ENCODE measurements at regions not wholly inside any gene's neighbourhood (a gene's known extent, or its start where the extent isn't known, plus 50 kb on each side); places are given as distances from the start of the nearest gene placed in this dataset.

DNA sequence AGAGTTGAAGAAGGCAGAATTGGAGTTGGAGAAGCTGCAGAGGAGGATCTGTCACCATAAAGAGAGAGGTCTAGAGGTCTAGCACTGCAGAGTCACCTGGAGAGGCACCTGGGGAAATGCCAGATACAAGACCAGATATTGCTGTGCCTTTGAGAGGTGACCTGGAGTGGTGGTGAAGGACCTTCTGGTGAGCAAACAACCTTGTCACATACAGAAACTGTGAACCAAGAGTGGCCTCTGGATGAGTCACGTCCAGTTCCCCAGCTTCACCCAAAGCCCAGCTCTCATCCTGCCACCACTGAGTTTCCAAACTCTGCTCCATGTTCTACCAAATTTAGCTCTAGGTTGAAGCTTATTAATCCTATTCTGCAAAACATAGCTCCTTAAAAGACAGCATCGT, 131.1 kb upstream of the FBXL7 start (continued):
- TF ChIP-seq NFYB (IDR thresholded peaks at IDR 0.05; ENCODE audit: insufficient read depth, low read depth, low read length): no peak

DNA sequence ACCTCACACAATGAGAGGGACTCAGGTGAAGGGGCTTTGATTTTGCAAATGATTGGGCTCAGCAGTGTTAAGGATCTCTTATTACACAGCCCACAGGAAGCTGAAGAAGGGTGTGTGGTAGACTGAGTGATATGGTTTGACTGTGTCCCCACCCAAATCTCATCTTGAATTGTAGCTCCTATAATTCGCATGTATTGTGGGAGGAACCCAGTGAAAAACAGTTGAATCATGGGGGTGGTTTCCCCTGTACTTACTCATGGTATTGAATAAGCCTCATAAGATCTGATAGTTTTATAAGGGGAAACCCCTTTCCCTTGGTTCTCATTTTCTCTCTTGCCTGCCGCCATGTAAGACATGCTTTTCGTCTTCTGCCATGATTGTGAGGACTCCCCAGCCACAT, 132.5 kb upstream of the FBXL7 start:
- POLR2A ChIA-PET: no interaction called here
- DNase-seq (ENCODE audit: low read depth, low spot score) (no peak), ATAC-seq (no peak), FAIRE-seq (no peak)
- H3K4me1 ChIP-seq (ENCODE audit: control insufficient read depth, insufficient read depth, low read length): no peaks in the 10 kb centered on the region
- no peaks in the 10 kb centered on the region for H4K20me1 ChIP-seq (ENCODE audit: control insufficient read depth, insufficient read depth)
- SMC1A ChIA-PET (ENCODE audit: uncharacterized antibody, unreplicated experiment): no interaction called here
- TF ChIP-seq POLR2AphosphoS2 (IDR thresholded peaks at IDR 0.05; ENCODE audit: low read depth, low read length) (no peak), KAT2A (conservative IDR thresholded peaks at IDR 0.05; ENCODE audit: control insufficient read depth, low read depth, low read length) (no peak), BRCA1 (IDR thresholded peaks at IDR 0.05; ENCODE audit: low read depth, low read length) (no peak), ASH2L (IDR thresholded peaks at IDR 0.05; ENCODE audit: borderline replicate concordance, low read depth) (no peak), CEBPB (IDR thresholded peaks at IDR 0.05; ENCODE audit: borderline replicate concordance in 1 of 2, low read depth in 2 of 2, low read length in 2 of 2) (no peak), HCFC1 (IDR thresholded peaks at IDR 0.05; ENCODE audit: low read length) (no peak), ESRRA (IDR thresholded peaks at IDR 0.05; ENCODE audit: low read length) (no peak), PAX8 (IDR thresholded peaks at IDR 0.05) (no peak), NFXL1 (IDR thresholded peaks at IDR 0.05; ENCODE audit: borderline replicate concordance) (no peak), IRF4 (IDR thresholded peaks at IDR 0.05; ENCODE audit: low read depth, low read length) (no peak), SPI1 (IDR thresholded peaks at IDR 0.05; ENCODE audit: borderline replicate concordance, insufficient read depth, low read depth, low read length) (no peak), FOXK2 (IDR thresholded peaks at IDR 0.05) (no peak)
- TF ChIP-seq, protein P1, sequence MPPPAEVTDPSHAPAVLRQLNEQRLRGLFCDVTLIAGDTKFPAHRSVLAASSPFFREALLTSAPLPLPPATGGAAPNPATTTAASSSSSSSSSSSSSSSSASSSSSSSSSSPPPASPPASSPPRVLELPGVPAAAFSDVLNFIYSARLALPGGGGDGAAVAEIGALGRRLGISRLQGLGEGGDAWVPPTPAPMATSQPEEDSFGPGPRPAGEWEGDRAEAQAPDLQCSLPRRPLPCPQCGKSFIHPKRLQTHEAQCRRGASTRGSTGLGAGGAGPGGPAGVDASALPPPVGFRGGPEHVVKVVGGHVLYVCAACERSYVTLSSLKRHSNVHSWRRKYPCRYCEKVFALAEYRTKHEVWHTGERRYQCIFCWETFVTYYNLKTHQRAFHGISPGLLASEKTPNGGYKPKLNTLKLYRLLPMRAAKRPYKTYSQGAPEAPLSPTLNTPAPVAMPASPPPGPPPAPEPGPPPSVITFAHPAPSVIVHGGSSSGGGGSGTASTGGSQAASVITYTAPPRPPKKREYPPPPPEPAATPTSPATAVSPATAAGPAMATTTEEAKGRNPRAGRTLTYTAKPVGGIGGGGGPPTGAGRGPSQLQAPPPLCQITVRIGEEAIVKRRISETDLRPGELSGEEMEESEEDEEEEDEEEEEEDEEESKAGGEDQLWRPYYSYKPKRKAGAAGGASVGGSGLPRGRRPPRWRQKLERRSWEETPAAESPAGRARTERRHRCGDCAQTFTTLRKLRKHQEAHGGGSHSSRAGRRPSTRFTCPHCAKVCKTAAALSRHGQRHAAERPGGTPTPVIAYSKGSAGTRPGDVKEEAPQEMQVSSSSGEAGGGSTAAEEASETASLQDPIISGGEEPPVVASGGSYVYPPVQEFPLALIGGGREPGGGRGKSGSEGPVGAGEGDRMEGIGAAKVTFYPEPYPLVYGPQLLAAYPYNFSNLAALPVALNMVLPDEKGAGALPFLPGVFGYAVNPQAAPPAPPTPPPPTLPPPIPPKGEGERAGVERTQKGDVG (CRISPR knock-in tag; IDR thresholded peaks at IDR 0.05): no peak
- TF ChIP-seq, protein P2, sequence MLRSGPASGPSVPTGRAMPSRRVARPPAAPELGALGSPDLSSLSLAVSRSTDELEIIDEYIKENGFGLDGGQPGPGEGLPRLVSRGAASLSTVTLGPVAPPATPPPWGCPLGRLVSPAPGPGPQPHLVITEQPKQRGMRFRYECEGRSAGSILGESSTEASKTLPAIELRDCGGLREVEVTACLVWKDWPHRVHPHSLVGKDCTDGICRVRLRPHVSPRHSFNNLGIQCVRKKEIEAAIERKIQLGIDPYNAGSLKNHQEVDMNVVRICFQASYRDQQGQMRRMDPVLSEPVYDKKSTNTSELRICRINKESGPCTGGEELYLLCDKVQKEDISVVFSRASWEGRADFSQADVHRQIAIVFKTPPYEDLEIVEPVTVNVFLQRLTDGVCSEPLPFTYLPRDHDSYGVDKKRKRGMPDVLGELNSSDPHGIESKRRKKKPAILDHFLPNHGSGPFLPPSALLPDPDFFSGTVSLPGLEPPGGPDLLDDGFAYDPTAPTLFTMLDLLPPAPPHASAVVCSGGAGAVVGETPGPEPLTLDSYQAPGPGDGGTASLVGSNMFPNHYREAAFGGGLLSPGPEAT (IDR thresholded peaks at IDR 0.05; ENCODE audit: low read depth): no peak
- no peaks in the 10 kb centered on the region for H3K79me2 ChIP-seq (ENCODE audit: control insufficient read depth, insufficient read depth, low read length)
- no peak overlapping the region for H2AFZ ChIP-seq (ENCODE audit: control insufficient read depth, low read depth, low read length)
- WGBS (ENCODE audit: insufficient coverage, insufficient replicate concordance, low lambda C conversion rate, missing lambda C conversion rate): 15% methylated on average over 3 of the region's 3 CpGs
- BruUV-seq (replicated peaks): no TSS peak
- in situ Hi-C loops (cut with MboI): no loop called here
- H3K9ac ChIP-seq (ENCODE audit: control insufficient read depth, insufficient read depth, low read length): no peak overlapping the region
- H3K36me3 ChIP-seq (ENCODE audit: control insufficient read depth in 2 of 2, insufficient read depth in 2 of 2, low read length in 1 of 2): no peaks in the 10 kb centered on the region
- intact Hi-C loops (cut with micrococcal nuclease; ENCODE audit: unreplicated experiment): no loop called here
- H3K27ac ChIP-seq (ENCODE audit: control insufficient read depth, insufficient read depth): no peak overlapping the region
- RAD21 ChIA-PET (ENCODE audit: unreplicated experiment): no interaction called here
- no peaks in the 10 kb centered on the region for H3K9me3 ChIP-seq (replicated peaks; ENCODE audit: control insufficient read depth, insufficient read depth, low read length)
- no peaks in the 10 kb centered on the region for H3K27me3 ChIP-seq (replicated peaks in 1 of 2; ENCODE audit: control insufficient read depth in 2 of 2, insufficient read depth in 2 of 2, low read length in 1 of 2)
- no peak overlapping the region for H3K4me2 ChIP-seq (ENCODE audit: control insufficient read depth, insufficient read depth)
- CTCF ChIA-PET: no interaction called here
- H3K4me3 ChIP-seq: no peak overlapping the region
